Neural progenitor cell (in vitro differentiated cells): ENCODE measurements at regions not wholly inside any gene's neighbourhood (a gene's known extent, or its start where the extent isn't known, plus 50 kb on each side); places are given as distances from the start of the nearest gene placed in this dataset.

ENCODE experiments used
- DNase-seq: peaks from one replicate; pipeline ENCODE4 v3.0.0-alpha.2; 2016; ENCODE audit warnings: low spot score
- H2AFZ ChIP-seq: fragments of 200-600 bp; sonication (generic); replicated peaks from 2 replicates; pipeline ENCODE4 v1.6.1; 2016; ENCODE audit warnings: antibody characterized with exemption
- H3F3A ChIP-seq: fragments of 200-600 bp; sonication (generic); 2 replicates; pipeline ENCODE4 v1.6.1; 2016; ENCODE audit warnings: antibody characterized with exemption, low read depth
- H3K27ac ChIP-seq: fragments of 200-600 bp; sonication (generic); 2 replicates; pipeline ENCODE4 v1.5.1; 2016; ENCODE audit warnings: mild to moderate bottlenecking
- H3K27me3 ChIP-seq: fragments of 200-600 bp; sonication (generic); 2 replicates; pipeline ENCODE4 v1.6.1; 2016; ENCODE audit warnings: mild to moderate bottlenecking, moderate library complexity
- H3K36me3 ChIP-seq: fragments of 200-600 bp; sonication (generic); 2 replicates; pipeline ENCODE4 v1.5.1; 2016
- H3K4me1 ChIP-seq: fragments of 200-600 bp; sonication (generic); 2 replicates; pipeline ENCODE4 v1.6.1; 2016; ENCODE audit warnings: mixed run types
- H3K4me2 ChIP-seq: fragments of 200-600 bp; sonication (generic); 2 replicates; pipeline ENCODE4 v1.6.1; 2016
- H3K4me3 ChIP-seq: fragments of 200-600 bp; sonication (generic); 2 replicates; pipeline ENCODE4 v1.5.1; 2016
- H3K79me2 ChIP-seq: fragments of 200-600 bp; sonication (generic); 2 replicates; pipeline ENCODE4 v1.6.1; 2016; ENCODE audit warnings: low read depth
- H3K9ac ChIP-seq: fragments of 200-600 bp; sonication (generic); 2 replicates; pipeline ENCODE4 v1.6.1; 2016
- H3K9me3 ChIP-seq: fragments of 200-600 bp; sonication (generic); 2 replicates; pipeline ENCODE4 v1.5.1; 2016; ENCODE audit warnings: low read depth
- H4K20me1 ChIP-seq: fragments of 200-600 bp; sonication (generic); 2 replicates; pipeline ENCODE4 v1.6.1; 2016; ENCODE audit warnings: low read depth
- H3K27ac Mint-ChIP-seq: 3 replicates; pipeline ENCODE4 v1.8.0; 2021; ENCODE audit warnings: mixed read lengths
- H3K27me3 Mint-ChIP-seq: 2 replicates; pipeline ENCODE4 v1.8.0; 2022; ENCODE audit warnings: low read depth, mild to moderate bottlenecking, inconsistent platforms, moderate library complexity, mixed read lengths; ENCODE audit not compliant: insufficient read depth
- H3K36me3 Mint-ChIP-seq: 3 replicates; pipeline ENCODE4 v1.8.0; 2021; ENCODE audit warnings: mixed read lengths
- H3K4me1 Mint-ChIP-seq: 3 replicates; pipeline ENCODE4 v1.8.0; 2021; ENCODE audit warnings: mixed read lengths
- H3K4me3 Mint-ChIP-seq: 3 replicates; pipeline ENCODE4 v1.8.0; 2021; ENCODE audit warnings: mild to moderate bottlenecking, moderate library complexity, mixed read lengths
- H3K9me3 Mint-ChIP-seq: 3 replicates; pipeline ENCODE4 v1.8.0; 2020; ENCODE audit warnings: mixed read lengths
- CTCF ChIP-seq: fragments of 200-600 bp; sonication (generic); IDR thresholded peaks from 2 replicates; pipeline ENCODE4 v1.5.1; 2017; ENCODE audit warnings: antibody characterized with exemption, mild to moderate bottlenecking
- EZH2 ChIP-seq: fragments of 200-600 bp; sonication (generic); IDR thresholded peaks from 2 replicates; pipeline ENCODE4 v1.6.1; 2017; ENCODE audit warnings: antibody characterized with exemption, mild to moderate bottlenecking, moderate library complexity
- EZH2phosphoT487 ChIP-seq: fragments of 200-600 bp; sonication (generic); IDR thresholded peaks from 2 replicates; pipeline ENCODE4 v1.6.1; 2017; ENCODE audit warnings: antibody characterized with exemption

DNA sequence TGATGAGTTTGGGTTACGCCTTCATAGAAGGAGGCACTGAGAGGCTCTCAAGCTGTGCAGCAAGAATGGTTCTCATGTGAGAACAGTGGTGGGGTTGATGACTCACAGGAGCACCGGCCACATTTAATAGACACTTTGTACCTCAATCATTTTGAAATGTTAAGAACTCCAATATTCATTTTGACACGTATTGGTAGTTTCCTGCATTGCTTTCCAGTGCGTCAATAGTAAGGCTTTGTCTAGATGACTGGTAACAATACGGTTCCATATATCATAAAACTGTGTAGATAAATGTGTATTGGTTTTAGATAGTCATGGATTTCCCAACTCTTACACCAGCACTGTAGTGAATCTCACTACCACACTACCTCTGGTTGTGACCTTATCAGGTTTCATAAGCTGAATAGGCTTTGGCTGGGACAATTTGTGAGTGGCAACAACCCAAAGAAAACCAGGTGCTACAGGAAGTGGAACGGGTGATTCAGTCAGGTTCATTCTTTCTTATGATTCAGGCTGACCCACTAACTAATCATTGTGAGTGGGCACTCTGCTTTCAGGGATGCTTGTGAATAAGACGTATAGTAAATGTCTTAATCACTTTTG is 362.6 kb downstream of the KLF5 start:
- no peaks in the 10 kb centered on the region for H3K36me3 Mint-ChIP-seq
- no peaks in the 10 kb centered on the region for H4K20me1 ChIP-seq
- H3F3A ChIP-seq: no peaks in the 10 kb centered on the region
- H3K4me3 ChIP-seq: no peak overlapping the region
- H3K27me3 Mint-ChIP-seq: peaks cover 2% of the 10 kb centered on the region
- no peaks in the 10 kb centered on the region for H3K4me1 Mint-ChIP-seq
- DNase-seq: no peak
- H3K9me3 Mint-ChIP-seq: no peaks in the 10 kb centered on the region
- no peak overlapping the region for H3K4me3 Mint-ChIP-seq
- no peak overlapping the region for H3K9ac ChIP-seq
- H3K27ac Mint-ChIP-seq: no peak overlapping the region
- H3K4me2 ChIP-seq: no peak overlapping the region
- no peaks in the 10 kb centered on the region for H3K27me3 ChIP-seq
- TF ChIP-seq EZH2 (no peak), CTCF (no peak), EZH2phosphoT487 (no peak)
- no peak overlapping the region for H3K27ac ChIP-seq
- no peaks in the 10 kb centered on the region for H3K9me3 ChIP-seq
- no peaks in the 10 kb centered on the region for H3K36me3 ChIP-seq
- H3K4me1 ChIP-seq: no peaks in the 10 kb centered on the region
- no peak overlapping the region for H2AFZ ChIP-seq
- H3K79me2 ChIP-seq: no peaks in the 10 kb centered on the region

GRCh38 chr13:73419186-73419585 is 360.4 kb downstream of the KLF5 start:
- Histone ChIP-seq H3K4me3 (no peak overlapping the region), H3K36me3 (no peaks in the 10 kb centered on the region), H3K4me1 (no peaks in the 10 kb centered on the region), H3K9me3 (no peaks in the 10 kb centered on the region), H3K9ac (no peak overlapping the region), H3K79me2 (no peaks in the 10 kb centered on the region), H3K4me2 (no peak overlapping the region), H3F3A (no peaks in the 10 kb centered on the region), H2AFZ (no peak overlapping the region), H4K20me1 (no peaks in the 10 kb centered on the region), H3K27ac (no peak overlapping the region), H3K27me3 (no peaks in the 10 kb centered on the region)
- Mint-ChIP-seq H3K36me3 (no peaks in the 10 kb centered on the region), H3K27ac (no peak overlapping the region), H3K4me3 (no peak overlapping the region), H3K9me3 (no peaks in the 10 kb centered on the region), H3K27me3 (peaks cover 2% of the 10 kb centered on the region), H3K4me1 (no peaks in the 10 kb centered on the region)
- no peak for TF ChIP-seq CTCF
- no peak for TF ChIP-seq EZH2
- no peak for TF ChIP-seq EZH2phosphoT487
- DNase-seq: no peak

GRCh38 chr13:73417012-73417615 is 358.3 kb downstream of the KLF5 start:
- peaks cover 2% of the 10 kb centered on the region for H3K27me3 Mint-ChIP-seq
- H3K9me3 ChIP-seq: no peaks in the 10 kb centered on the region
- H3K4me1 Mint-ChIP-seq: no peaks in the 10 kb centered on the region
- H3K79me2 ChIP-seq: no peaks in the 10 kb centered on the region
- H4K20me1 ChIP-seq: no peaks in the 10 kb centered on the region
- H3K27ac ChIP-seq: no peak overlapping the region
- no peak overlapping the region for H3K4me3 Mint-ChIP-seq
- no peaks in the 10 kb centered on the region for H3F3A ChIP-seq
- TF ChIP-seq EZH2phosphoT487: no peak
- TF ChIP-seq CTCF: peak; percentile 39
- no peak overlapping the region for H3K4me2 ChIP-seq
- no peaks in the 10 kb centered on the region for H3K36me3 ChIP-seq
- H3K27me3 ChIP-seq: no peaks in the 10 kb centered on the region
- no peaks in the 10 kb centered on the region for H3K9me3 Mint-ChIP-seq
- H3K9ac ChIP-seq: no peak overlapping the region
- no peak overlapping the region for H3K27ac Mint-ChIP-seq
- no peaks in the 10 kb centered on the region for H3K36me3 Mint-ChIP-seq
- DNase-seq: peak; percentile 11
- no peak overlapping the region for H3K4me3 ChIP-seq
- H3K4me1 ChIP-seq: no peaks in the 10 kb centered on the region
- H2AFZ ChIP-seq: no peak overlapping the region
